ENCODE measurements at regions not wholly inside any gene's neighbourhood (a gene's known extent, or its start where the extent isn't known, plus 50 kb on each side); places are given as distances from the start of the nearest gene placed in this dataset.

GRCh38 chr1:37233606-37234005 is 199.3 kb upstream of the GRIK3 start:
- TF ChIP-seq CTCF (IDR thresholded peaks at IDR 0.05) (no peak), POLR2AphosphoS5 (IDR thresholded peaks at IDR 0.05) (no peak), POLR2A (IDR thresholded peaks at IDR 0.05) (no peak), EP300 (IDR thresholded peaks at IDR 0.05) (no peak)
